ENCODE measurements at regions not wholly inside any gene's neighbourhood (a gene's known extent, or its start where the extent isn't known, plus 50 kb on each side); places are given as distances from the start of the nearest gene placed in this dataset.

GRCh38 chr9:115943431-115944165 lies 210.0 kb upstream of the PAPPA start:
- ATAC-seq (no peak), DNase-seq (no peak)
- intact Hi-C loops (cut with DNase I) = no loop called here

GRCh38 chr9:115944166-115944948 lies 209.2 kb upstream of the PAPPA start:
- ATAC-seq (peak; percentile 92), DNase-seq (peak; percentile 75)
- no peak for TF ChIP-seq CTCF (IDR thresholded peaks at IDR 0.05)
- Histone ChIP-seq H3K4me1 (no peaks in the 10 kb centered on the region), H3K4me3 (no peak overlapping the region), H3K27me3 (no peaks in the 10 kb centered on the region), H3K9me3 (no peaks in the 10 kb centered on the region), H3K36me3 (no peaks in the 10 kb centered on the region), H3K27ac (peak overlapping the region; percentile 77)
- intact Hi-C loops (cut with DNase I) = no loop called here

More at GRCh38 chr9:115943431-115944165, 210.0 kb upstream of the PAPPA start:
- Histone ChIP-seq H3K27me3 (no peaks in the 10 kb centered on the region), H3K36me3 (no peaks in the 10 kb centered on the region), H3K27ac (peak overlapping the region; percentile 77), H3K4me3 (no peak overlapping the region), H3K4me1 (no peaks in the 10 kb centered on the region), H3K9me3 (no peaks in the 10 kb centered on the region)
- TF ChIP-seq CTCF (IDR thresholded peaks at IDR 0.05) = no peak

GRCh38 chr9:115945009-115945431 lies 208.6 kb upstream of the PAPPA start:
- Histone ChIP-seq H3K4me1 (no peaks in the 10 kb centered on the region), H3K27ac (peak overlapping the region; percentile 65), H3K27me3 (no peaks in the 10 kb centered on the region), H3K4me3 (no peak overlapping the region), H3K9me3 (no peaks in the 10 kb centered on the region), H3K36me3 (no peaks in the 10 kb centered on the region)
- ATAC-seq = peak; percentile 16
- intact Hi-C loops (cut with DNase I) = no loop called here
- TF ChIP-seq CTCF (IDR thresholded peaks at IDR 0.05) = no peak
- DNase-seq = no peak

- intact Hi-C loops (cut with DNase I) = no loop called here
- H3K9me3 ChIP-seq = no peaks in the 10 kb centered on the region
- H3K4me3 ChIP-seq = no peak overlapping the region
- no peak for TF ChIP-seq CTCF (IDR thresholded peaks at IDR 0.05)
- no peak overlapping the region for H3K27ac ChIP-seq
- no peaks in the 10 kb centered on the region for H3K4me1 ChIP-seq
- no peak for DNase-seq
- no peaks in the 10 kb centered on the region for H3K27me3 ChIP-seq
- ATAC-seq = no peak
- no peaks in the 10 kb centered on the region for H3K36me3 ChIP-seq
Observed at GRCh38 chr9:115946530-115946929, 207.1 kb upstream of the PAPPA start.

- intact Hi-C loops (cut with DNase I) = no loop called here
- Histone ChIP-seq H3K36me3 (no peaks in the 10 kb centered on the region), H3K4me1 (no peaks in the 10 kb centered on the region), H3K9me3 (no peaks in the 10 kb centered on the region), H3K27ac (no peak overlapping the region), H3K4me3 (no peak overlapping the region), H3K27me3 (no peaks in the 10 kb centered on the region)
- no peak for TF ChIP-seq CTCF (IDR thresholded peaks at IDR 0.05)
- no peak for ATAC-seq
- no peak for DNase-seq
Observed at GRCh38 chr9:115951977-115952376, 201.6 kb upstream of the PAPPA start.

All from upper lobe of right lung (tissue), 1 donor.